ENCODE measurements at regions not wholly inside any gene's neighbourhood (a gene's known extent, or its start where the extent isn't known, plus 50 kb on each side); places are given as distances from the start of the nearest gene placed in this dataset.

DNA sequence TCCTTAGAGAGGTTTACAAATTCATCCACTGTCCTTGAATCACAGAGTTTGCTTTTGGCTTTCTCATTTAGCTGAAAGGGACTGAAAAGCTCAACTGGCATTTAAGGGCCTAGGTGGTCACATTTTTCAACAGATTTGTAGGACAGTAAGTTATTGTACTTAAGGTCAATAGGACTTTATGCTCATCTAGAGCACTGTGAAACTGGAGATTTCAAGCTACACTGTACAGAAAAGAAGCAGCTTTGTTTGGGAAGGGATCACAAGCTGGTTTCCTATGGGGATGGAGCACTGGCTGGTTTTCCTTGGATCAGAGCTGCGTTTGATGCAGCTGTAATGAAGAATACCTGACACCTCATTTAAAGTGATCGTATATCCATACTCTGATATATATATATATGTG is 482.7 kb downstream of the FBXO15 start:
- TF ChIP-seq, protein P1, sequence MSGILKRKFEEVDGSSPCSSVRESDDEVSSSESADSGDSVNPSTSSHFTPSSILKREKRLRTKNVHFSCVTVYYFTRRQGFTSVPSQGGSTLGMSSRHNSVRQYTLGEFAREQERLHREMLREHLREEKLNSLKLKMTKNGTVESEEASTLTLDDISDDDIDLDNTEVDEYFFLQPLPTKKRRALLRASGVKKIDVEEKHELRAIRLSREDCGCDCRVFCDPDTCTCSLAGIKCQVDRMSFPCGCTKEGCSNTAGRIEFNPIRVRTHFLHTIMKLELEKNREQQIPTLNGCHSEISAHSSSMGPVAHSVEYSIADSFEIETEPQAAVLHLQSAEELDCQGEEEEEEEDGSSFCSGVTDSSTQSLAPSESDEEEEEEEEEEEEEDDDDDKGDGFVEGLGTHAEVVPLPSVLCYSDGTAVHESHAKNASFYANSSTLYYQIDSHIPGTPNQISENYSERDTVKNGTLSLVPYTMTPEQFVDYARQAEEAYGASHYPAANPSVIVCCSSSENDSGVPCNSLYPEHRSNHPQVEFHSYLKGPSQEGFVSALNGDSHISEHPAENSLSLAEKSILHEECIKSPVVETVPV (CRISPR knock-in tag; IDR thresholded peaks at IDR 0.05): no peak
- TF ChIP-seq ZFP3 (CRISPR knock-in tag; IDR thresholded peaks at IDR 0.05) (no peak), ISL1 (CRISPR knock-in tag; IDR thresholded peaks at IDR 0.05) (no peak), TCF4 (CRISPR knock-in tag; IDR thresholded peaks at IDR 0.05; ENCODE audit: borderline replicate concordance) (no peak)
- TF ChIP-seq, protein P2, sequence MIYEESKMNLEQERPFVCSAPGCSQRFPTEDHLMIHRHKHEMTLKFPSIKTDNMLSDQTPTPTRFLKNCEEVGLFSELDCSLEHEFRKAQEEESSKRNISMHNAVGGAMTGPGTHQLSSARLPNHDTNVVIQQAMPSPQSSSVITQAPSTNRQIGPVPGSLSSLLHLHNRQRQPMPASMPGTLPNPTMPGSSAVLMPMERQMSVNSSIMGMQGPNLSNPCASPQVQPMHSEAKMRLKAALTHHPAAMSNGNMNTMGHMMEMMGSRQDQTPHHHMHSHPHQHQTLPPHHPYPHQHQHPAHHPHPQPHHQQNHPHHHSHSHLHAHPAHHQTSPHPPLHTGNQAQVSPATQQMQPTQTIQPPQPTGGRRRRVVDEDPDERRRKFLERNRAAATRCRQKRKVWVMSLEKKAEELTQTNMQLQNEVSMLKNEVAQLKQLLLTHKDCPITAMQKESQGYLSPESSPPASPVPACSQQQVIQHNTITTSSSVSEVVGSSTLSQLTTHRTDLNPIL (CRISPR knock-in tag; IDR thresholded peaks at IDR 0.05; ENCODE audit: low read depth): no peak
- TF ChIP-seq, protein P3, sequence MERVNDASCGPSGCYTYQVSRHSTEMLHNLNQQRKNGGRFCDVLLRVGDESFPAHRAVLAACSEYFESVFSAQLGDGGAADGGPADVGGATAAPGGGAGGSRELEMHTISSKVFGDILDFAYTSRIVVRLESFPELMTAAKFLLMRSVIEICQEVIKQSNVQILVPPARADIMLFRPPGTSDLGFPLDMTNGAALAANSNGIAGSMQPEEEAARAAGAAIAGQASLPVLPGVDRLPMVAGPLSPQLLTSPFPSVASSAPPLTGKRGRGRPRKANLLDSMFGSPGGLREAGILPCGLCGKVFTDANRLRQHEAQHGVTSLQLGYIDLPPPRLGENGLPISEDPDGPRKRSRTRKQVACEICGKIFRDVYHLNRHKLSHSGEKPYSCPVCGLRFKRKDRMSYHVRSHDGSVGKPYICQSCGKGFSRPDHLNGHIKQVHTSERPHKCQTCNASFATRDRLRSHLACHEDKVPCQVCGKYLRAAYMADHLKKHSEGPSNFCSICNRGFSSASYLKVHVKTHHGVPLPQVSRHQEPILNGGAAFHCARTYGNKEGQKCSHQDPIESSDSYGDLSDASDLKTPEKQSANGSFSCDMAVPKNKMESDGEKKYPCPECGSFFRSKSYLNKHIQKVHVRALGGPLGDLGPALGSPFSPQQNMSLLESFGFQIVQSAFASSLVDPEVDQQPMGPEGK (CRISPR knock-in tag; IDR thresholded peaks at IDR 0.05; ENCODE audit: borderline replicate concordance): no peak
